ENCODE measurements at regions not wholly inside any gene's neighbourhood (a gene's known extent, or its start where the extent isn't known, plus 50 kb on each side); places are given as distances from the start of the nearest gene placed in this dataset.

DNA sequence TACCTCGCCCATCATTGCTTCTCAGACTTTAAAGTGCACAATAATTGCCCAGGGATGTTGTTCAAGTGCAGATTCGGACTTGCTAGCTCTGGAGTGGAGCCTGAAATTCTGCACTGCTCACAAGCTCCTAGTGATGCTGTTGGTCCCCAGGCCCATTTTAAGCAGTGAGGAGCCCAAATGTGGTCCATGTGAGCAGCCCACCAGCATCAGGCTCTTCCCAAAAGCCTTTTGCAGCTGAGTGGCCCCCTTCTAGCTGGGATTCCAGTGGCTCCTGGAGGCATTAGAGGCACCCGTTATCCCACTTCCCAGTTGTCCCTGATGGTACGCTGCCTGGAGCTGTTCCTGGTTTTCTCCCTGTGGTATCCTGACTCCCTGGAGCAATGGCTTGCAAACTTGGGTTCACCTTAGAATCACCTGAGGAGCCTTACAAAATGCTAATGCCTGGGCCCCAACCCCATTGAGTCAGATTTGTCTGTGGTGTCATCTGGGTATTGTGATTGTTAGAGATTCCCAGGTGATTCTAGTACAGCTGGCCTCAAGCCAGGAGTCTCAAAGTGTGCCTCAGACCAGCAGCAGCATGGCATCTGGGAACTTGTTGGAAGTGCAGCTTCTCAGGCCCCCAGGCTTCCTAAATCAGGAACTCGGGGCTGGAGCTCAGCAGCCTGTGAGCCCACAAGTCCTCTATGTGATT is 186.9 kb upstream of the SLC24A3 start:
- no peaks in the 10 kb centered on the region for H3K4me1 ChIP-seq (ENCODE audit: control insufficient read depth in 1 of 2, insufficient read depth in 2 of 2, low read depth in 1 of 2, low read length in 1 of 2)
- H3K27ac ChIP-seq (ENCODE audit: low read depth in 2 of 2, low read length in 1 of 2), result no peak overlapping the region
- H2AFZ ChIP-seq (ENCODE audit: low read depth), result no peak overlapping the region
- POLR2A ChIA-PET, result no interaction called here
- no peaks in the 10 kb centered on the region for H3K36me3 ChIP-seq (replicated peaks in 1 of 2; ENCODE audit: control insufficient read depth in 1 of 2, insufficient read depth in 2 of 2, low read length in 1 of 2)
- TF ChIP-seq MEF2A (IDR thresholded peaks at IDR 0.05; ENCODE audit: borderline replicate concordance, low read depth), result no peak
- TF ChIP-seq YY1 (IDR thresholded peaks at IDR 0.05; ENCODE audit: low read depth), result no peak
- TF ChIP-seq IRF3 (IDR thresholded peaks at IDR 0.05; ENCODE audit: low read depth, low read length), result no peak
- TF ChIP-seq RCOR1 (IDR thresholded peaks at IDR 0.05; ENCODE audit: low read length), result no peak
- TF ChIP-seq MXI1 (IDR thresholded peaks at IDR 0.05; ENCODE audit: low read depth, low read length), result no peak
- TF ChIP-seq EP300 (IDR thresholded peaks at IDR 0.05; ENCODE audit: borderline replicate concordance in 1 of 2, low read depth in 1 of 2, low read length in 1 of 2), result no peak
- no peak for TF ChIP-seq NFIC (IDR thresholded peaks at IDR 0.05; ENCODE audit: borderline replicate concordance)
- H3F3A ChIP-seq (replicated peaks; ENCODE audit: insufficient read depth), result no peaks in the 10 kb centered on the region
- WGBS (ENCODE audit: low lambda C conversion rate), result 25% methylated on average over 4 of the region's 5 CpGs
- H3K9me2 ChIP-seq, result no peaks in the 10 kb centered on the region
- H3K9me3 ChIP-seq, result no peaks in the 10 kb centered on the region
- H3K4me3 ChIP-seq (ENCODE audit: low read depth in 2 of 2, low read length in 1 of 2), result no peak overlapping the region
- no peaks in the 10 kb centered on the region for H4K20me1 ChIP-seq (ENCODE audit: insufficient read depth)
- CTCF ChIA-PET, result no interaction called here
- no peak overlapping the region for H3K9ac ChIP-seq
- H3K79me2 ChIP-seq (ENCODE audit: insufficient read depth), result no peaks in the 10 kb centered on the region
- H3K27me3 ChIP-seq (ENCODE audit: insufficient read depth), result peaks cover 18% of the 10 kb centered on the region; the same call in 1 of the 2 replicates
- DNase-seq, result no peak
- H3K4me2 ChIP-seq, result no peak overlapping the region

DNA sequence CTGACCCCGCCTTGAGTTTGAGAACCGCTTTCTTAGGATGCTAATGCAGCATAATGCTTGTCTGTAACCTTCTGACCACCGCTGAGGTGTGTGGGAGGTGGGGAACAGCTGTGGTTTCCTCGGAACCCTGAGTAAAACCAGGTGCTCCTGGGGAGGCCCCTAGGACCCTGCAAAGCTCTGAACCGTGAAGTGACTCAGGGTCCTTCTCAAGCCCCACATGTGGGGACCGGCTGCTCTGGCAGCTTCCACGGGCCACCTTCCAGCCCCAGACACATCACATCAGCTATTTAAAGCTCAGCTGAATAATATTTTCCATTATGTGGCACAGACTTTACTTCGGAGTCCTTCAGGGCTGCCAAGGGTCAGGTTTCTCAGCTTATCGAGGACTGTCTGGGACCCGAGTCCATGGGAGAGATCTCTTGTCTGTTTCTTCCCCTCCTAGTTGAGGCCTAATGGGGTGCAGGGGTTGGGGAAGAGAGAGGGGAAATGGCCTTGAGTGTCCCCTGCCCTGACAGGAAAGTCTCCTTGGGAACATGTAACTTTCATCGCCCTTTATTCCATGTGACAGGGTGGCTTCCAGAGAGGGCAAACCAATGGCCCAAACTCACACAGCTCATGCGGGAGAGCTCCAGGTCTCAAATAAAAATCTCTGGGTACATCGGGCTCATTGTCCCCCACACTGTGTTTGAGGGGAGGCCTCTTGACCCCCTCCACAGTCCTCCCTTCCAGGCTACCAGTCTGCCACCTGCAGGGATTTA is 186.1 kb upstream of the SLC24A3 start:
- DNase-seq, result no peak
- Histone ChIP-seq H3K27me3 (ENCODE audit: insufficient read depth) (peaks cover 18% of the 10 kb centered on the region; the same call in 1 of the 2 replicates), H3K9me2 (no peaks in the 10 kb centered on the region), H3K9ac (no peak overlapping the region), H3F3A (replicated peaks; ENCODE audit: insufficient read depth) (no peaks in the 10 kb centered on the region), H2AFZ (ENCODE audit: low read depth) (no peak overlapping the region), H3K27ac (ENCODE audit: low read depth in 2 of 2, low read length in 1 of 2) (no peak overlapping the region), H3K36me3 (replicated peaks in 1 of 2; ENCODE audit: control insufficient read depth in 1 of 2, insufficient read depth in 2 of 2, low read length in 1 of 2) (no peaks in the 10 kb centered on the region), H4K20me1 (ENCODE audit: insufficient read depth) (no peaks in the 10 kb centered on the region), H3K4me2 (no peak overlapping the region), H3K9me3 (no peaks in the 10 kb centered on the region), H3K4me3 (ENCODE audit: low read depth in 2 of 2, low read length in 1 of 2) (no peak overlapping the region), H3K79me2 (ENCODE audit: insufficient read depth) (no peaks in the 10 kb centered on the region), H3K4me1 (ENCODE audit: control insufficient read depth in 1 of 2, insufficient read depth in 2 of 2, low read depth in 1 of 2, low read length in 1 of 2) (no peaks in the 10 kb centered on the region)
- WGBS (ENCODE audit: low lambda C conversion rate), result 32% methylated on average over 8 of the region's 13 CpGs
- ChIA-PET POLR2A (no interaction called here), CTCF (no interaction called here)
- TF ChIP-seq GABPA (IDR thresholded peaks at IDR 0.05; ENCODE audit: low read depth) (no peak), FOXM1 (IDR thresholded peaks at IDR 0.05; ENCODE audit: low read depth) (no peak), ELF1 (IDR thresholded peaks at IDR 0.05) (no peak), POLR2AphosphoS5 (IDR thresholded peaks at IDR 0.05; ENCODE audit: low read depth, low read length) (no peak), SIN3A (IDR thresholded peaks at IDR 0.05; ENCODE audit: borderline replicate concordance, low read depth, low read length) (no peak), MXI1 (IDR thresholded peaks at IDR 0.05; ENCODE audit: low read depth, low read length) (no peak), SMC3 (IDR thresholded peaks at IDR 0.05; ENCODE audit: low read depth, low read length) (no peak), IRF3 (IDR thresholded peaks at IDR 0.05; ENCODE audit: low read depth, low read length) (no peak), ZBTB33 (IDR thresholded peaks at IDR 0.05; ENCODE audit: borderline replicate concordance, low read depth) (no peak), EP300 (IDR thresholded peaks at IDR 0.05; ENCODE audit: borderline replicate concordance in 1 of 2, low read depth in 1 of 2, low read length in 1 of 2) (no peak)
- TF ChIP-seq, protein P1, sequence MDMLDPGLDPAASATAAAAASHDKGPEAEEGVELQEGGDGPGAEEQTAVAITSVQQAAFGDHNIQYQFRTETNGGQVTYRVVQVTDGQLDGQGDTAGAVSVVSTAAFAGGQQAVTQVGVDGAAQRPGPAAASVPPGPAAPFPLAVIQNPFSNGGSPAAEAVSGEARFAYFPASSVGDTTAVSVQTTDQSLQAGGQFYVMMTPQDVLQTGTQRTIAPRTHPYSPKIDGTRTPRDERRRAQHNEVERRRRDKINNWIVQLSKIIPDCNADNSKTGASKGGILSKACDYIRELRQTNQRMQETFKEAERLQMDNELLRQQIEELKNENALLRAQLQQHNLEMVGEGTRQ (IDR thresholded peaks at IDR 0.05; ENCODE audit: borderline replicate concordance, low read depth, low read length), result no peak
